K562 (cell line): ENCODE measurements at regions not wholly inside any gene's neighbourhood (a gene's known extent, or its start where the extent isn't known, plus 50 kb on each side); places are given as distances from the start of the nearest gene placed in this dataset.

Source experiments
- ATAC-seq: fragments of 200-7000 bp; cut with Tn5 transposase; 3 replicates; pipeline ENCODE4 v1.9.1; 2020; ENCODE audit warnings: moderate library complexity
- BruUV-seq: library from RNA; stranded (reverse); fragments of 400-500 nt; replicated peaks from 2 replicates; lab custom pipeline; 2021; lab: Mats Ljungman, UMichigan
- CTCF ChIA-PET: fragments of 300-600 bp; formaldehyde crosslinking; extraction: SDS; loops from one replicate; lab custom pipeline; 2021; ENCODE audit warnings: low intra/inter-chr PET ratio; lab: Yijun Ruan, JAX
- POLR2A ChIA-PET: fragments of 300-600, 350-650 bp; sonication (Branson Sonifier 250); formaldehyde crosslinking; extraction: SDS; loops from one replicate; lab custom pipeline; 2021; ENCODE audit warnings: antibody characterized with exemption, inconsistent platforms; lab: Yijun Ruan, JAX
- DNase-seq, 4 experiments: peaks; one replicate each; pipeline versions ENCODE4 v3.0.0 to v3.0.0-alpha.2; 2011 to 2018; ENCODE audit warnings: low spot score in 3 of 4, mixed read lengths in 3 of 4; ENCODE audit errors: extremely low read depth in 1 of 4
- FAIRE-seq: peaks from 2 replicates; lab custom pipeline; 2011; peaks lifted over from hg19 to GRCh38; lab: Jason Lieb, UNC
- H2AFZ ChIP-seq: 2 replicates; pipeline ENCODE4 v1.6.0; 2011; ENCODE audit warnings: low read depth, low read length, control low read depth, inconsistent platforms
- H3K27ac ChIP-seq: fragments of 200-600 bp; 3 replicates; pipeline ENCODE4 v1.8.0; 2011; ENCODE audit warnings: low read depth, mild to moderate bottlenecking, control low read depth, inconsistent platforms, low read length, moderate library complexity, mixed read lengths; ENCODE audit errors: extremely low read depth
- H3K27me3 ChIP-seq, 2 experiments: fragments of 300-600 bp in 1 of 2; 2 replicates in 1 of 2; 3 replicates in 1 of 2; pipeline versions ENCODE4 v1.6.0 to v1.8.0; 2011; ENCODE audit warnings: inconsistent platforms in 2 of 2, low read length in 2 of 2, mild to moderate bottlenecking in 1 of 2, mixed read lengths in 1 of 2, moderate library complexity in 1 of 2; ENCODE audit not compliant: control insufficient read depth in 2 of 2, insufficient read depth in 2 of 2
- H3K36me3 ChIP-seq: fragments of 300-600 bp; 3 replicates; pipeline ENCODE4 v1.8.0; 2011; ENCODE audit warnings: mild to moderate bottlenecking, low read length, inconsistent platforms; ENCODE audit not compliant: control insufficient read depth, insufficient read depth
- H3K4me1 ChIP-seq, 2 experiments: fragments of 200-600 bp in 1 of 2; replicated peaks in 1 of 2; 2 replicates in 1 of 2; 3 replicates in 1 of 2; pipeline versions ENCODE4 v1.5.1 to v1.8.0; 2011; ENCODE audit warnings: inconsistent platforms in 2 of 2, low read length in 2 of 2, mild to moderate bottlenecking in 1 of 2, mixed read lengths in 1 of 2, moderate library complexity in 1 of 2; ENCODE audit not compliant: control insufficient read depth in 2 of 2, insufficient read depth in 2 of 2
- H3K4me2 ChIP-seq: 2 replicates; pipeline ENCODE4 v1.6.1; 2011; ENCODE audit warnings: low read length, control low read depth, inconsistent platforms, mixed read lengths; ENCODE audit not compliant: insufficient read depth
- H3K4me3 ChIP-seq: fragments of 200-600 bp; sonication (generic), shearing (Covaris generic); 2 replicates; pipeline ENCODE4 v1.5.1; 2016; ENCODE audit warnings: control low read depth, inconsistent platforms
- H3K79me2 ChIP-seq: fragments of 200-600 bp; 3 replicates; pipeline ENCODE4 v1.8.0; 2011; ENCODE audit warnings: low read length, inconsistent platforms; ENCODE audit not compliant: control insufficient read depth, insufficient read depth
- H3K9ac ChIP-seq, 2 experiments: 2 replicates each; pipeline versions ENCODE4 v1.6.0 to v1.6.1; 2011; ENCODE audit warnings: low read depth in 2 of 2, low read length in 2 of 2, control low read depth in 1 of 2, inconsistent platforms in 1 of 2, mild to moderate bottlenecking in 1 of 2, mixed read lengths in 1 of 2; ENCODE audit not compliant: insufficient read depth in 1 of 2
- H3K9me1 ChIP-seq: one replicate; pipeline ENCODE4 v1.6.0; 2011; ENCODE audit warnings: inconsistent platforms, mild to moderate bottlenecking, low read length, moderate library complexity; ENCODE audit not compliant: control insufficient read depth, insufficient read depth
- H3K9me3 ChIP-seq: replicated peaks from 2 replicates; pipeline ENCODE4 v1.5.1; 2011; ENCODE audit warnings: low read depth, low read length, inconsistent platforms; ENCODE audit not compliant: control insufficient read depth, insufficient read depth
- H4K20me1 ChIP-seq: replicated peaks from 2 replicates; pipeline ENCODE4 v1.6.1; 2011; ENCODE audit warnings: low read length, inconsistent platforms, mixed read lengths; ENCODE audit not compliant: control insufficient read depth, insufficient read depth
- EP300 ChIP-seq: IDR thresholded peaks from 2 replicates; pipeline ENCODE4 v1.6.1; 2012; ENCODE audit warnings: low read length, improper control_type of control experiment
- EZH2 ChIP-seq: IDR thresholded peaks from 2 replicates; pipeline ENCODE4 v1.6.1; 2012; ENCODE audit warnings: low read depth, mild to moderate bottlenecking, inconsistent platforms, low read length, borderline replicate concordance
- FOXK1 ChIP-seq: sonication (generic); formaldehyde crosslinking; IDR thresholded peaks from 2 replicates; pipeline ENCODE4 v1.8.0; 2022; ENCODE audit warnings: missing genetic modification reagents, mild to moderate bottlenecking, borderline replicate concordance
- MEF2D ChIP-seq: conservative IDR thresholded peaks from 2 replicates; pipeline ENCODE4 v1.6.1; 2016; ENCODE audit warnings: low read depth, missing genetic modification characterization, missing compliant biosample characterization
- ZEB2 ChIP-seq: fragments of 450-650 bp; IDR thresholded peaks from 2 replicates; pipeline ENCODE4 v1.6.1; 2016
- ZNF324 ChIP-seq: fragments of 250-450 bp; sonication (Bioruptor Pico); IDR thresholded peaks from 2 replicates; pipeline ENCODE4 v1.4.0; 2020; ENCODE audit warnings: mild to moderate bottlenecking
- WGBS: fragments of 100-300 bp; shearing (Covaris generic); methylation state at CpG from one replicate; pipeline ENCODE4 v1.1.6; 2016; ENCODE audit warnings: low coverage, mixed read lengths; ENCODE audit not compliant: insufficient coverage; ENCODE audit errors: missing lambda C conversion rate; 5-methylcytosine and 5-hydroxymethylcytosine counted together
- in situ Hi-C: fragments of 300-500 bp; cut with MboI; formaldehyde crosslinking; loops from 4 replicates; pipeline ENCODE4 v1.15.0; 2018; ENCODE audit warnings: inconsistent platforms, mixed read lengths
- intact Hi-C: fragments of 100-400 bp; cut with micrococcal nuclease; formaldehyde crosslinking; loops from 2 replicates; pipeline ENCODE4 v1.14.2; 2022

DNA sequence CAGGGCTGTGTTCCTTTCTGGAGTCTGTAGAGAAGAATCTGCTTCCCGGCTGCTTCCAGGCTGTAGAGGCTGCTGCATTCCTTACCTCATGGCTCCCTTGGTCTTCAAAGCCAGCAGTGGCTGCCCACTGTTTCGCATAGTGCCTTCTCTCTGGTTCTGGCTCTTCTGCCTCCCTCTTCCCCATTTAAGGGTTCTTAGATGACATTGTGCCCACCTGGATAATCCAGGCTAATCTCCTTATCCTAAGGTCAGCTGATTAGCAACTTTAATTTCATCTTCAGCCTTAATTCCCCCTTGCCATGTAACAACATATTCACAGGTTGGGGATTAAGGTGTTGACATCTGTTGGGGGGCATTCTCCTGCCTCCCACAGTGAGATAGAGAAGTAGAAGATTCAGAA lies 208.6 kb upstream of the TMTC1 start:
- H3K36me3 ChIP-seq, result no peaks in the 10 kb centered on the region
- H3K79me2 ChIP-seq, result no peaks in the 10 kb centered on the region
- ChIA-PET CTCF (no interaction called here), POLR2A (no interaction called here)
- ATAC-seq (no peak), DNase-seq (no peak), FAIRE-seq (no peak)
- no peaks in the 10 kb centered on the region for H4K20me1 ChIP-seq
- TF ChIP-seq MEF2D, result no peak
- no peak for TF ChIP-seq ZNF324 (CRISPR knock-in tag)
- TF ChIP-seq FOXK1, result no peak
- TF ChIP-seq ZEB2, result no peak
- TF ChIP-seq EZH2, result no peak
- H3K4me1 ChIP-seq, result no peaks in the 10 kb centered on the region
- WGBS, result 0% methylated on average over 2 of the region's 2 CpGs
- intact Hi-C loops (no loop called here), in situ Hi-C loops (no loop called here)
- no peak overlapping the region for H2AFZ ChIP-seq
- no peak overlapping the region for H3K4me3 ChIP-seq
- H3K9ac ChIP-seq, result no peak overlapping the region
- no TSS peak for BruUV-seq
- no peaks in the 10 kb centered on the region for H3K9me1 ChIP-seq
- H3K9me3 ChIP-seq, result no peaks in the 10 kb centered on the region
- no peaks in the 10 kb centered on the region for H3K27me3 ChIP-seq
- no peak overlapping the region for H3K27ac ChIP-seq
- no peak overlapping the region for H3K4me2 ChIP-seq

DNA sequence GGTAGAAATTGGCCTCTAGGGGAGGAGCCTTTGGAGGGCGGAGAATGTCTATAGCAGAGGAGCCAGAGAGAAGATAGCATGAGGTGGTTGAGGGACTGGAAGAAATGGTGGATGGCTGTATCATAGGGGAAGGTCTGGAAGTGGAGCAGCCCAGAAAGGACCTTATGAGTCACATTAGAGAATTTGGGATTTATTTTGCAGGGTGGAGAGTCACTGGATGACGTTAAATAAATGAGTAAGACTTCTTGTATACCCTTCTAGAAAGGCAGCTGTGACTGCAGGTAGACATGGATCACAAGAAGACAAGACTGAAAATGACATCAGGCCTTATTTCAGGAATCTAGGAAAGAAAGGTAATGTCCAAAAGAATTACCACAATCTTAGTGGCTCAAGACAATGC lies 208.2 kb upstream of the TMTC1 start:
- no peaks in the 10 kb centered on the region for H3K36me3 ChIP-seq
- WGBS, result 0% methylated on average over 2 of the region's 2 CpGs
- FAIRE-seq (no peak), ATAC-seq (no peak), DNase-seq (no peak)
- no peak overlapping the region for H3K4me2 ChIP-seq
- no peak overlapping the region for H2AFZ ChIP-seq
- H3K27ac ChIP-seq, result no peak overlapping the region
- H3K4me1 ChIP-seq, result no peaks in the 10 kb centered on the region
- intact Hi-C loops, result no loop called here
- no peaks in the 10 kb centered on the region for H3K9me1 ChIP-seq
- no peaks in the 10 kb centered on the region for H3K9me3 ChIP-seq
- POLR2A ChIA-PET, result no interaction called here
- no peak overlapping the region for H3K4me3 ChIP-seq
- no peaks in the 10 kb centered on the region for H3K27me3 ChIP-seq
- CTCF ChIA-PET, result no interaction called here
- H4K20me1 ChIP-seq, result no peaks in the 10 kb centered on the region
- no peak for TF ChIP-seq EP300
- H3K9ac ChIP-seq, result no peak overlapping the region
- in situ Hi-C loops, result no loop called here
- no TSS peak for BruUV-seq
- H3K79me2 ChIP-seq, result no peaks in the 10 kb centered on the region
